HG03469 (cell line): ENCODE measurements at regions not wholly inside any gene's neighbourhood (a gene's known extent, or its start where the extent isn't known, plus 50 kb on each side); places are given as distances from the start of the nearest gene placed in this dataset.

ENCODE experiments used
- ATAC-seq: cut with Tn5 transposase; IDR thresholded peaks from one replicate; pipeline ENCODE4 v1.9.1; 2021; ENCODE audit warnings: mild to moderate bottlenecking, moderate library complexity, moderate number of reproducible peaks; ENCODE audit not compliant: unreplicated experiment

DNA sequence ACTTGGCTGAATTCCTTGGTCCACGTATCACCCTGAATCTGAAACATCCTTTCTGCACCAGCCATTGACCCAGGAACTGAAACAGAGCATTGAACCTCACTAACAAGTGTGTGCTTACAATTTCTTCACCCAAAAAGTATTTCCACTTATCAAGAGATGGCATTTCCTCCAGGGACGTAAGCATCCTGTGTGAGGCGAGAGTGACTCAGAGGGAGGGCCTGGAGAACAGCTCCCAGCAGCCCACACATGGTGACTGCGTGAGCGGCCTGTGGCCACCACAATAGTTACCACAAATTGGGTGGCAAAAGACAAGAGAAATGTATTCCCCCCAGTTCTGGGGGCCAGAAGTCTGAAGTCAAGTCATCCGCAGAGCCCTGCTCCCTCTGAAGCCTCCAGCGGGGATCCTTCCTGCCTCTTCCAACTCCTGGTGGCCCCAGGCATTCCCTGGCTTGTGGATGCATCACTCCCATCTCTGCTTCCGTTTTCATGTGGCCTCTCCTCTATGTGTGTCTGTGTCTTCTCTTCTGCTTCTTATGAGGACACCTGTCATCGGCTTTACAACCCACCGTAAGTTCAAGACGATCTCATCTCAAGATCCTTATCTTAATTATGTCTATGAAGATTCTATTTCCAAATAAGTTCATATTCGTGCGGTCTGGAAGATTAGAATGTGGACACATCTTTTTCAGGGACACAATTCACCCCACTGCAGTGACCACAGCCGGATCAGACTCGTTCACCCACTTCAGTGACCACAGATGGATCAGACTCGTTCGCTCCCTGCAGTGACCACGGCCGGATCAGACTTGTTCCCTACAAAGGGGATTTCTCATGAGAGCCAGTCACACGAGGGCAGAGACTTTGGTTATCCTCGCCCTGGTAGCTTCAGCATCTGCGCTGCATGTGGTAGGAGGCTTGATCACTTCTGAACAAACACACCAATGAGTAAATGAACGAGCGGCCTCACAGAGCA is 122.6 kb upstream of the FOXF1 start:
- no peak for ATAC-seq

DNA sequence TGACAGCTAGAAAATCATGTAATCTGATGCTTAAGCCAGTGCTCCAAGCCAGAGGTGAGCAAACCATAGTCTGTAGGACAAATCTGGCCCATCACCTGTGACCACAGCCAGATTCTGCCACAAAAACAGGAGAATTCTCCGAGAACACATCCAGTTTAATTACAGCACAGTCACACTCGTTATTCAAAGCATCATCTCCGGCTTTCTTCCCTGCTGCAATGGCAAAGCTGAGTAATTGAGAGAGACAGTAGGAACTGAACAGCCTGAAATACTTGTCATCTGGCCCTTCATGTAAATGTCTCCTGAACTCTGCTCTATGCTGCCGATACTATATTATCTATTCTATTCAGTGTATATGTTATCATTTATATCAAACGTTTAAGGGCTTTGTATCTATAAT is 121.4 kb upstream of the FOXF1 start:
- ATAC-seq: no peak

DNA sequence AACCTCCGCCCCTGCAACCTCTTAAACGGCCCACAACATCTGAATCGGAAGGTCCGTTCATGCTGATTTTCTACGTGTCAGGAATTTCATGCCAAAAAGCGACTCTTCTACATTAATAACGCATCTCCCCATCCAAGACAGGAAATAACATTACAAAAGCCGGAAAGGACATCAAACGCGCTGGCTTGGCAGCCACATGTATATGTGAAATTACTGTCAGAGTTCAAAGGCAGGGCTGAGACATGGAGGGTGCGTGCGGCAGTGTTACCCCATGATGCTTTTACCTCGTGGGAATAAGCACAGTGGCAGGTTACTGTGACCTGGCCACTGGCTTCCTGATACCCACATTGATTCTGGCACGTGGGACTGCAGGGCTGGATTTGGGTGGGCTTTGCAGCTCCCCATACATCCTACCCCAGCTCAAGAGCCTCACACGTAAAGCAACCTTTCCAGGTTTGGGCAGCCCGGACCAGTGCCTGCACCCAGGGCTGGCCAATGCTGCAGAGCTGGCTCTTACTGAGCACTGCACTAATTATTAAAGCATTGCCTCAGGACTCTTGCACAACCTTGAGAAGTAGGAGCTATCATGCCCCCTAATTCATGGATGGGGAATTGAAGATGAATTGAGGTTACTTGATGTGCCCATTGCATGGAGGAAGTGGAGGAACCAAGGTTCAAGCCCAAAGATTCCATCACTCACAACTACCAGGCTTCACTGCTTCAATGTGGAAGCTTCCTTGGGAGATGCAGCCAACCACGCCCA is 120.6 kb upstream of the FOXF1 start:
- no peak for ATAC-seq

DNA sequence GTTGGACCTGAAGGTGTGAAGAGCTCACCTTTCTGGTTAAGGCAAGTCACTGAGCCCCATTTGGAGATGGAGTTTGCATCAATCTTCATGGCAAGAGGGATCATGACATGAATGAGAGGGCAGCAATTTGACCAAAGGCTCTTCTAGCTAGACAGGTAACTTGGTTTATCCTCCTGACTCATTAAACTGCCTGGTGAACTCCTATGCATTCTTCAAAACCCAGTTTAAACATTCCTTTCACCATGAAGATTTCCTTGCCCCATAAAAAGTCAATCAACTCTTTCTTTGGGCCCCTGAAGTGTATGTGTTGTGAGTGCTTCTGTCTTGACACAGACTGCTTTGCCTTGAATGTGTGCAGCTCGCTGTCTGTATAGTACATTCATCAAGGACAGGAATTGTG is 120.0 kb upstream of the FOXF1 start:
- ATAC-seq: no peak

DNA sequence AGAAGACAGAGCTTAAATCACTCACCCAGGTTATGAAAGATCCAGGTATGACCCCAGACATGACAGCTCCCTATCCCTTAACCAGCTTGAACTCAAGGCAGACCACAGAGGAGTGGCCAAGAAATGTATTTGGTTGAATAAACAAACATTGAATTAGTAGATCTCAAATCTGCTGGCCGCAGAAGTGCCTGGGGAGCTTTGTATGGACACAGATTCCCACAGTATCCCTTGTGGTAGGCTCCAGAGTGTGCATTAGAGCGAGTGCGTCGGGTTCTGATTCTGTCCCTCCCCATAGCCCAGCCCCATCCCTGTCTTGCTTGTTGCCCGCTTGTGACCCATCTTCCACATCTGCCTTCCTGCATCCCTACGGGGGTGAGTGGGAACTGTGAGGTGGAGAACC is 118.8 kb upstream of the FOXF1 start:
- no peak for ATAC-seq

DNA sequence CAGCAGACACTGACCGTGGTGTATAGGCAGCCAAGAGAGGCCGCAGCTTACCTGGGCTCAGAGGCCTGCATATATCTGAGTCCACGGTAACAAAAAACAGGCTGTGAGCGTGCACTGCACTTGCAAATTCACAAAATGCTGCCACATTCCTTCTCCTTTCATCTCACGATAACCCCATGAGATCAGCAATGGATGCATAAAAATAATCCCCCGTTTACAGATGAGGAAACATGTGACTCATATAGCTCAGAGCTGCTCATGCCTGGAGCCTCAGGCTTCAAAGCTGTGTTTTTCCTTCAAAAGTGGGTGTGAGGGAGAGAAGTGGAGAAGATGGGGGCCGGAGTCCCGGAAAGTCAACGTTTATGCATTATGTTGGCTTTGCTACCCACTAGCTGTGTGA is 118.3 kb upstream of the FOXF1 start:
- ATAC-seq: no peak

DNA sequence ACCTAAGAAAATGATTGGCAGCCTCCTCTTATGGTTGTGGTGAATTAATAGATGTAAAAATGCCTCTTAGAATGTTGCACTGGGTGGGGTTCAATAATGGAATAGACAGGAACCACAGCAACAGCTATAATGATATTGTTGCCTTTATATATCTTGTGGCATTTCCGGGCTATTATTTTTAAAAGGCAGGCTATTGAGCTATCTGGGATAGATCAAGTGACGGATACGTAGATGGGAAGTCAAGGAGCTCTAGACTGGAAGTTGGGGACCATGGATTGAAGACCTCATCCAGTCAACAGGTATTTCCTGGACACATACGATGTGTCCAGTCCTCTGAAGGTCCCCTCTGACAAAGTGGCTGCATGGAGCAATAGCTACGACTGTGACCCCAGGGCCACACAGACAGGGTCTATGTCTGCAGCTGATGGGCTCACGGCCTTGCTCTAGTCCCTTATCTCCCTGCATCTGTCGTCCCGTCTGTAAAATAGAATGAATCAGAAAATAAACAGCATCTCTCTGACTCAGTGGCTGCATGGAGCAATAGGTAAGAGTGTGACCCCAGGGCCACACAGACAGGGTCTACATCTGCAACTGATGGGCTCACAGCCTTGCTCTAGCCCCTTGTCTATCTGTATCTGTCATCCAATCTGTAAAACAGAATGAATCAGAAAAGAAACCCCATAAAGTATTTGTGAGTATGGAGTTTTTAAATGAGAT is 117.7 kb upstream of the FOXF1 start:
- no peak for ATAC-seq

DNA sequence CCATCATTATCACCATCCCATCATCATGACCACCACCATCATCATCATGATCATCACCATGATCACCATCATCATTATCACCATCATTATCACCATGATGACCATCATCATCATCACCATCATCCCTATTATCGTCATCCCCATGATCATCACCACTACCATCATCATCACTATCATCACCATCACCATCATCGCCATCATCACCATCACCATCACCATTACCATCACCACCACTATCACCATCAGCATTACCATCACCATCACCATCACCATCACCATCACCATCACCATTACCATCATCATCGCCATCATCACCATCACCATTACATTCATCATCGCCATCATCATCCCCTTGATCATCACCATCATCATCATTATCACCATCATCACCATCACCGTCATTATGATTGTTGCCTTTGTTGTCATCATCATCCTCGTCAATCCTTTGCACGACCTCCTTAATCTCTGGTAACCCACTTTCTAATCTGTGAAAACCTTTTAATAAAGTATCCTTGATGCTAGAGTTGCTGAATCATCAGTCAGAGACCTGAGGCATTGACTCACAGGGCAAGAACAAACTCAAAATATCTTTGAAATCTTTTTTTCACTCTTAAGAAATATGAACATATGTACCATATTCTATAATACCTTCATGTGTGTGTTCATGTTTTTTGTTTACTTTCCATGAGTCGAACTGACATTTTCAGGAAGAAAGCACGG is 116.3 kb upstream of the FOXF1 start:
- ATAC-seq: no peak

DNA sequence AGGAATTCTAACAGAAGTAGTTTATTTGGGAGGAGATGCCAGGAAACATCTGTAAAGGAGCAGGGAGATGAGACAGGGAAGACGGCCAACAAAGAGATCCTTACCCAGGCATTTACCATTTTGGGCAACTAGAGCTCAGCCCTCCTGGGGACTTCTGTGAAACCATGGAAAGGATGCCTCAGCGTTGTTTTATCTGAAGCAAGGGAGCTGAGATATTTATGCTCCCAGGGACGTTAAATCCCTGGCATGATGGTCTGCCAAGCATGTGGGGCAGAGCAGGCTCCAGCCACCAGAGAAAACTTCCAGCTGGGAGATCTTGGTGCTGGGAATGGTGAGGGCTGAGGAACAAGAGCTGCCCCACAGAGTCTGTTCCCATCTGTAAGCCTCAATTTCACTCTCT is 114.8 kb upstream of the FOXF1 start:
- ATAC-seq: no peak

DNA sequence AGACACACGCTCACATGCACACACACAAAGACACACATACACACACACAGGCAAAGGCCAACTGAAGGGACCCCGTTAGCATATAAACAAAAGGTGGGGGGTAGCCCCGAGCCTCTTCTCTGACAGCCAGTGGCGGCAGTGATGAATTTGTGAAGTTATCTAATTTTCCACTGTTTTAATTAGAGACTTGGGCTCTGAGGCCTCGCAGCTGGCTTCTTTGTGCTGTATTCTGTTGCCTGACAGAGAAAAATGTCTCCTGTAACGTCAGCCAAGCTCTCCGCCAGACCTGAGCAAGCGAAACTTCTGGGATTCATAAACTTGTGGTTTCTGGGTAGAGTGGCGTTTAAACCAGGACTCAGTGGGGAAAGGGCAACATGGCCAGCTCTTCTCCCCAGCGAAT is 113.9 kb upstream of the FOXF1 start:
- no peak for ATAC-seq

DNA sequence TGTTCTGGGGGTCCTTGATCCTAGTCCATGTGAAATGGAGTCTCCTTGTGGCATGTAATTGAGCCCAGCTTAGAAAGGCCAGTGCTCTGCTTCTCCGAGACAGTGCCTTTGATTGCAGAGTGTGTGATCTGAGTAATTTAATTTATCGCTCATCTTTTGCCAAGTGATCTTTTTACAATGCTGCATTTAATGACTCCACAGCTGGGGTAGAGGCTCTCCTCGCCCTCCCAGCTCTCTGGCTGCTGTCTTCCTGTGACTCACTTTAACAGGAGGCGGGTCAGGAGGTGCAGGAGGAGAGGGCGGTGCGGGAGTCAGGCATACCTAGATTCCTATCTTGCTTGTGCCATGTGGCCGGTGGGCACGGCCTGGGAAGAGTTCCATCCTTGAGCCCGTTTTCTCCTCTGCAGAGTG is 113.4 kb upstream of the FOXF1 start:
- no peak for ATAC-seq

DNA sequence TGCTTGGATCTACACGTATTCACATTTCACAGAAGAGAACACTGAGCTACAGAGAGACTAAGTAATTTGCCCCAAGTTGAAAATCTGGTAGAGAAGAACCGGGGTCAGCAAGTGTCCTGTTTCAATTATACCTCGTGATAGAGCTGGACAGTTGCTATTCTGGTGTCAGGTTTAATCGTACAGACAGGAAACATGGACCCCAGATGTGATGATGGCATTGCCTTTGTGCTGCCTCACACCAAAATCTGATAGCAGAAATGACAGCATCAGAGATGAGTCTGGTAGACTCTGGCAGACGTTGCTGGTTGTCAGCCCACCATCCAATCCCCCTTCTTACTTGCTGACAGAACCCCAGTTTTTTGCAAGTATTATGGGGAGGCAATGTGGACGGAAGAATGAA is 112.1 kb upstream of the FOXF1 start:
- ATAC-seq: no peak

DNA sequence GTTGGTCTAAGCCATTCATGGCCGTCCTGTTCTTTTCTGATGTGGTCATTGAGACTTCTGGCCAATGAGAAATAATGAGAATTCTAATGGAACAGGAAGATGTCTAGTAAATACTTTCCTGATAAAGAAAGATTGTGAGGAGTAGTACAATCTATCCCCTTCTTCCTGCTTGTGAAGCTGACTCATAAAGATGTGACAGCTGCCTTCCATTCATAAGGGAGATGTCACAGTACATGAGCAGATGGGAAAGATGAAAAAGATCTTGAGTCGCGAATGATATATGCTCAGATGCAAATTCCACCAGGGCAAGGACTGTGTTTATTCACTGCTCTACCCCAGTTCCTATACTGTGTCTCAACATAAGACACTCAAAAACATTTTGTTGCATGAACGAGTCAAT is 111.7 kb upstream of the FOXF1 start:
- no peak for ATAC-seq

DNA sequence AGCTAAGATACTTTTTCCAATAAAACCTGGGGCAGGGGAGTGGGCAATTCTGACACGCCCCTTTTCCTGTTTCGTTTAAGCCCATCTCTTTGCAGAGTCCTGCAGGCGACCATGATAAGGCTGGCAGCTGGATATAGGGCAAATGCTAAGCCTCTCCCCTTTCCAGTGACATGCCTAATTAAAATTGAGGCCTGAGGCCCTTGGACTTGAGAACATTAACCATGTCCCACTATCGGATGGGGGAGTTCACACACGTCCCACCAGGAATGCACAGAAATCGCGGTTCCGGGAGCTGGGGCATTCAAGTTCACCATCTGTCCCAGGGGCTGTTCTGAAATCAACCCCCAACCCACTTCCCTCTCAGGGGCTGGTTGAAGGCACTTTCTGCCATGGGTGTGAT is 109.2 kb upstream of the FOXF1 start:
- ATAC-seq: no peak

DNA sequence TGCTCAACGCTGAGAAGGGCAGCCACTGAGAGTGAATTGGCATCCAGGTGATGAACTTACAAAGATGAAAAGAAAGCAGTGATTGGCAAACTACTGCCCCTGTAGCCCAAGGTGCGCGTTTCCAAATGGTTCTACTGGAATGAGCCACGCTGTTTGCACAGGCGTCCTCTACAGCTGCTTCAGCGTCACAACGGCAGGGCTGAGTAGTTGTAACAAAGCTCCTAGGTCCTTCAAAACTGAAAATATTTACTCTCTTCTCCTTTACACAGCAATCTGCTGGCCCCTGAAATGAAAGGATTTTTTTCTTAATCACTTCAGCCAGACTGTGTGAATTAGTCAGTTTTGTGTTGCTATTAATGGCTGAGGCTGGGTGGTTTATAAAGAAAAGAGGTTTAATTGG is 107.2 kb upstream of the FOXF1 start:
- no peak for ATAC-seq

DNA sequence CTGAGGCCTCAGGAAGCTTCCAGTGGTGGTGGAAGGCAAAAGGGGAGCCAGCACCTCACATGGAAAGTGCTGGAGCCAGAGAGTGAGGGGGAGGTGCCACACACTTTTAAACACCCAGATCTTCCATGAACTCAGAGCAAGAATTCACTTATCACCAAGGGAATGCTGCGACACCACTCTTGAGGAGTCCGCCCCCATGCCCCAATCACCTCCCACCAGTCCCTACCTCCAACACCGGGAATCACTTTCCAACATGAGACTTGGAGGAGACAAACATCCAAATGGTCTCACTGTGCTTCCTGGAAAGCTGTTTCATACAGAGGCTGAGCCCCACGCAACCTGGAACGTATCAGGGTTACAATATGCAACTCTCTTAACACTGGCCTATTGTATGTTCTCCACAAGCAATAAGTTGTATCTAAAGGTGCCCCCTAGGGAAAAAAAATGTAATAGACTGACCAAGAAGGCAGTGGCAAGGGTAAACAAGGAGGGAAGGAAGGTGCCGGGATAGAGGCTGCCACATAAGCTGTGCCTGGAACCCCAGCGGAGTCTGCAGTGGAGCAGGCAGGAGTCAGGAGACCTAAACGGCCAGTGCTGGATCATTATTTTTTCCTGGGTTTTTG is 106.7 kb upstream of the FOXF1 start:
- no peak for ATAC-seq

DNA sequence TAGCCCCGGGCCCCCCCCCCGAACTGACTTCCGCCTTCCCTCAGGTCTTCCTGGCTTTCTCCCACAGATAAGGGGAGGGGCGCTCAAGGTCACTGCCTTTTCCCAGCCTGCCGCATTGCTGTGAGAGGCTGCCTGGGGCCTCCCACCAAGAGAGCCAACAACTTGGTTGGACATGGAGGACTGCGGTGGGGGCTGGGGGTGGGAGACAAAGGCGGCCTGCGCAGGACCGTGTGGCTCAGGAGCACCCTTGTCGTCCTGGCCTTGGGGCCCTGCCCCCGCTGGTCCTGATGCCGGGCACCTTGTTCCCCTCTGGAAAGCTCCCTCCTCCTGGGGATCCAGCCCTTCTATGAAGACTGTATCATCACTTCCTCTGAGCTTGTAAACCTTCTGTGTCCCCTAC is 105.6 kb upstream of the FOXF1 start:
- ATAC-seq: no peak

DNA sequence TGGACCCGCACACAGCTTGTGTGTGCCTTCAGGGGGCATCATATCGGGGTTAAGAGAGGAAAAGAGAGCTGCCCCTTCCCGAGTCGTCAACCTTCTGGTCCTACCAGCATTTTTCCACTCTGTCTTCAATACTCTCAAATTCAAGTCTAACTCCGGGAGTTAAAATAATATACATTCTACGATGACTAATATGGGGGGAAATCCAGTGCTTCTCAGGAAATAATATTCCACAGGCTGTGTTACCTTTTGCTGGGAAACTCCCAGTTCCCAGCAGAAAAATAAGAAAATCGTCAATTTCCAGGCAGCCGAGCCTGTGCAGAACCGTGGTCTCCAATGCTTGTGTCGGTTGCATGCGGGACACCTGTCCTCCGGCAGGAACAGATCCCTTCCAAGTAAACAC is 105.0 kb upstream of the FOXF1 start:
- no peak for ATAC-seq

DNA sequence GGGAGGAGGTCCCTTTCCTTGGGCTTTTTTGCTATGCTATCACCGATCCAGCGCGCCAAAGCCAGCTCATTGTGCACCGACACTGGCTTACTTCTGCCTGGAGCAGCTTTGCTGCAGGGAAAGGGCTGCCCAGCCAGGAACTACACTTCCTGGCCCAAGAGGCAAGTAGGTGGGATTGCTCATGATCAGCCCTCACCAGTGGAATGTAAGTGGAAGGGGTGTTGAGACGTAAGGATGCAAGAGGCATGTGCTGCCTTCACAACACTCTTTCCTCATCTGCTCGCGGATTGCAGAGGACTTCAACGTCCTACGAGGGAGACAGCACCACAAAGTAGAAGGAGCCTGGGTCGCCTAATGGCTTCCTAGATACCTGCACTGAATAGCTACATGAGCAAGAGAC is 104.3 kb upstream of the FOXF1 start:
- ATAC-seq: no peak

DNA sequence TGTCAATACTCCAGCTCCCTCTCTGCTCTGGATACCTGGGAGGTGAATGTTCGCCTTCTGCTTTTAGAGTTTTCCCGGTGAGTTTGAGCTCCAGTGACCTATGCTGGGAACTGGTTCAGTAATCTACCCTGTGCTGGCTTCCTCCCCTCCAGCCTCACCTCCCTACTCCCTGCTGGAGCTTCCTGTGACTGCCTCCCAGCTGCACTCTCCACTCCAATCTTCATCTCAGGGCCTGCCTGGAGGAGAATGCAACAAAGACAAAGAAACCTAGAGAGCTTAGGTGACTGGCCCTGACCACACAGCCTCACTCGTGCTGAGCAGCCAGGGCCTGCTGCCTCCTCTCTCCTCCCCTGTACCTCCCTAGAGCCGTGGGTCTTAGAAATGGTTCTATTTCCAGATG is 101.6 kb upstream of the FOXF1 start:
- ATAC-seq: no peak
